ENCODE measurements at regions not wholly inside any gene's neighbourhood (a gene's known extent, or its start where the extent isn't known, plus 50 kb on each side); places are given as distances from the start of the nearest gene placed in this dataset.

- H3K27ac ChIP-seq = no peak overlapping the region
- no peaks in the 10 kb centered on the region for H3K27me3 ChIP-seq
- ATAC-seq (no peak), DNase-seq (no peak)
- intact Hi-C loops (cut with DNase I) = no loop called here
- no peak for TF ChIP-seq CTCF (IDR thresholded peaks at IDR 0.05)
- H3K36me3 ChIP-seq = no peaks in the 10 kb centered on the region
- H3K4me1 ChIP-seq = no peaks in the 10 kb centered on the region
- H3K4me3 ChIP-seq = no peak overlapping the region
- no peaks in the 10 kb centered on the region for H3K9me3 ChIP-seq
These were observed 771.1 kb upstream of the TSPY4 start for GRCh38 chrY:8566198-8566597.

- H3K4me3 ChIP-seq = no peak overlapping the region
- DNase-seq = no peak
- H3K27me3 ChIP-seq = no peaks in the 10 kb centered on the region
- H3K36me3 ChIP-seq = no peaks in the 10 kb centered on the region
- no peaks in the 10 kb centered on the region for H3K9me3 ChIP-seq
- intact Hi-C loops (cut with DNase I) = no loop called here
- H3K4me1 ChIP-seq = no peaks in the 10 kb centered on the region
- no peak overlapping the region for H3K27ac ChIP-seq
- ATAC-seq = no peak
- TF ChIP-seq CTCF (IDR thresholded peaks at IDR 0.05) = no peak
These were observed 766.9 kb upstream of the TSPY4 start for GRCh38 chrY:8570384-8570783.

GRCh38 chrY:8572916-8573315 is 764.3 kb upstream of the TSPY4 start:
- Histone ChIP-seq H3K9me3 (no peaks in the 10 kb centered on the region), H3K27me3 (no peaks in the 10 kb centered on the region), H3K4me1 (no peaks in the 10 kb centered on the region), H3K4me3 (no peak overlapping the region), H3K27ac (no peak overlapping the region), H3K36me3 (no peaks in the 10 kb centered on the region)
- TF ChIP-seq CTCF (IDR thresholded peaks at IDR 0.05) = no peak
- ATAC-seq (no peak), DNase-seq (no peak)
- intact Hi-C loops (cut with DNase I) = no loop called here

- no peaks in the 10 kb centered on the region for H3K9me3 ChIP-seq
- H3K4me3 ChIP-seq = no peak overlapping the region
- no peak for ATAC-seq
- intact Hi-C loops (cut with DNase I) = no loop called here
- no peaks in the 10 kb centered on the region for H3K27me3 ChIP-seq
- no peaks in the 10 kb centered on the region for H3K36me3 ChIP-seq
- no peak overlapping the region for H3K27ac ChIP-seq
- no peak for DNase-seq
- no peak for TF ChIP-seq CTCF (IDR thresholded peaks at IDR 0.05)
- H3K4me1 ChIP-seq = no peaks in the 10 kb centered on the region
These were observed 754.9 kb upstream of the TSPY4 start for GRCh38 chrY:8582277-8582850.

- ATAC-seq (no peak), DNase-seq (no peak)
- no peaks in the 10 kb centered on the region for H3K9me3 ChIP-seq
- no peaks in the 10 kb centered on the region for H3K27me3 ChIP-seq
- no peaks in the 10 kb centered on the region for H3K36me3 ChIP-seq
- intact Hi-C loops (cut with DNase I) = no loop called here
- H3K4me1 ChIP-seq = no peaks in the 10 kb centered on the region
- no peak overlapping the region for H3K4me3 ChIP-seq
- H3K27ac ChIP-seq = no peak overlapping the region
- TF ChIP-seq CTCF (IDR thresholded peaks at IDR 0.05) = no peak
These were observed 754.1 kb upstream of the TSPY4 start for GRCh38 chrY:8583191-8583590.
